ENCODE measurements at regions not wholly inside any gene's neighbourhood (a gene's known extent, or its start where the extent isn't known, plus 50 kb on each side); places are given as distances from the start of the nearest gene placed in this dataset.

DNA sequence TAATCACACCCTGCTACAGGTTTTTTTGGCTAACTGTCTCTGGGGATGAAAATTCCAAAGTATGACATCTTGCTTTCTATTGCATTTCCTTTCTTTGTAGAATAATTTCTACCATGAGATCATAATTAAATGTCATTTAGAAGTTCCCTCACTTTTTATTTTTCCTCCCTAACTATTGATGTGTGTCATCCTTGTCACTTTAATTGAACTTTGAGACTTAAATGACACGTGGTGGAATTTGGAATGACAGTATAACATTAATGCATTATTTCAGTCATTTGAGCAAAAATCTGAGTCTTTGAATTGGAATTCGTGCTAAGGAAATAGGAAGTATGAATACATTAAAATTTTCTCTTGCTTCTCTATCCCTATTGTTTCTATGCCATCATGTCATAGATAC, 745.4 kb downstream of the PDHA2 start:
- Histone ChIP-seq H2AFZ (ENCODE audit: low read length) (no peak overlapping the region), H3K27ac (ENCODE audit: low read depth, low read length, poor library complexity, severe bottlenecking) (no peak overlapping the region), H3K79me2 (ENCODE audit: insufficient read depth, low read depth, low read length) (no peaks in the 10 kb centered on the region), H3K9me2 (ENCODE audit: insufficient read depth, low read length) (no peaks in the 10 kb centered on the region), H3K36me3 (ENCODE audit: insufficient read depth, low read length) (no peaks in the 10 kb centered on the region), H4K20me1 (ENCODE audit: insufficient read depth, low read length) (no peaks in the 10 kb centered on the region), H3K4me3 (ENCODE audit: low read depth, low read length, poor library complexity, severe bottlenecking) (no peak overlapping the region), H3K4me2 (ENCODE audit: low read length) (no peak overlapping the region), H3K4me1 (ENCODE audit: insufficient read depth, low read length, poor library complexity, severe bottlenecking) (no peaks in the 10 kb centered on the region), H3K9me3 (ENCODE audit: low read length) (no peaks in the 10 kb centered on the region)
- CTCF ChIA-PET (ENCODE audit: unreplicated experiment) = no interaction called here
- BruUV-seq (replicated peaks) = no TSS peak
- POLR2A ChIA-PET = no interaction called here
- intact Hi-C loops (cut with micrococcal nuclease; ENCODE audit: unreplicated experiment) = no loop called here
- TF ChIP-seq, protein P1, sequence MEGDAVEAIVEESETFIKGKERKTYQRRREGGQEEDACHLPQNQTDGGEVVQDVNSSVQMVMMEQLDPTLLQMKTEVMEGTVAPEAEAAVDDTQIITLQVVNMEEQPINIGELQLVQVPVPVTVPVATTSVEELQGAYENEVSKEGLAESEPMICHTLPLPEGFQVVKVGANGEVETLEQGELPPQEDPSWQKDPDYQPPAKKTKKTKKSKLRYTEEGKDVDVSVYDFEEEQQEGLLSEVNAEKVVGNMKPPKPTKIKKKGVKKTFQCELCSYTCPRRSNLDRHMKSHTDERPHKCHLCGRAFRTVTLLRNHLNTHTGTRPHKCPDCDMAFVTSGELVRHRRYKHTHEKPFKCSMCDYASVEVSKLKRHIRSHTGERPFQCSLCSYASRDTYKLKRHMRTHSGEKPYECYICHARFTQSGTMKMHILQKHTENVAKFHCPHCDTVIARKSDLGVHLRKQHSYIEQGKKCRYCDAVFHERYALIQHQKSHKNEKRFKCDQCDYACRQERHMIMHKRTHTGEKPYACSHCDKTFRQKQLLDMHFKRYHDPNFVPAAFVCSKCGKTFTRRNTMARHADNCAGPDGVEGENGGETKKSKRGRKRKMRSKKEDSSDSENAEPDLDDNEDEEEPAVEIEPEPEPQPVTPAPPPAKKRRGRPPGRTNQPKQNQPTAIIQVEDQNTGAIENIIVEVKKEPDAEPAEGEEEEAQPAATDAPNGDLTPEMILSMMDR (conservative IDR thresholded peaks at IDR 0.05; ENCODE audit: low read length) = no peak
- TF ChIP-seq EZH2phosphoT487 (IDR thresholded peaks at IDR 0.05; ENCODE audit: borderline replicate concordance, low read depth, low read length) = no peak
- no peak for DNase-seq (ENCODE audit: low spot score)

DNA sequence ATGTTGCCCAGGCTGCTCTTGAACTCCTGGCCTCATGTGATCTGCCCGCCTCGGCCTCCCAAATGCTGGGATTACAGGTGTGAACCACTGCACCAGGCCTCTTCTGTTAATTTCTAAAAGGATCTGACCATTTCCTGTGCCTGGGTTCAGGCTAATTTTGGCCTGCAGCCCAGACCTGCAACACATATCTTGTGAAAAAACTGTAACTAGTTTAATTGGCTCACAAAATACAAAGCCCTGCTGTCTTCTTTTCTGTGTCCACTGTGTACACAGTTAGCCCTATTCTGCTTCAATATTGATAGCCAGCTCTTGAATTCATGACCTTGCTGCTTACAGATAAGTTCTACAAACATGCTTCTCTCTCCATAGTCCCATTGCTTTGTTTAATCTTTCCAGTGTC, 753.5 kb downstream of the PDHA2 start:
- no peaks in the 10 kb centered on the region for H3K79me2 ChIP-seq (ENCODE audit: insufficient read depth, low read depth, low read length)
- H3K36me3 ChIP-seq (ENCODE audit: insufficient read depth, low read length) = no peaks in the 10 kb centered on the region
- TF ChIP-seq, protein P1 (conservative IDR thresholded peaks at IDR 0.05; ENCODE audit: low read length) = no peak
- TF ChIP-seq EZH2phosphoT487 (IDR thresholded peaks at IDR 0.05; ENCODE audit: borderline replicate concordance, low read depth, low read length) = no peak
- DNase-seq (ENCODE audit: low spot score) = no peak
- ChIA-PET POLR2A (interaction anchor here (0.6 kb wide), 1 partner anchor 41 kb away, joined by 3 read pairs; no protein-coding TSS in a partner anchor), CTCF (ENCODE audit: unreplicated experiment) (no interaction called here)
- H3K27ac ChIP-seq (ENCODE audit: low read depth, low read length, poor library complexity, severe bottlenecking) = no peak overlapping the region
- BruUV-seq (replicated peaks) = no TSS peak
- no peaks in the 10 kb centered on the region for H3K9me3 ChIP-seq (ENCODE audit: low read length)
- no peak overlapping the region for H3K4me3 ChIP-seq (ENCODE audit: low read depth, low read length, poor library complexity, severe bottlenecking)
- H4K20me1 ChIP-seq (ENCODE audit: insufficient read depth, low read length) = no peaks in the 10 kb centered on the region
- no peak overlapping the region for H3K4me2 ChIP-seq (ENCODE audit: low read length)
- H3K4me1 ChIP-seq (ENCODE audit: insufficient read depth, low read length, poor library complexity, severe bottlenecking) = no peaks in the 10 kb centered on the region
- intact Hi-C loops (cut with micrococcal nuclease; ENCODE audit: unreplicated experiment) = no loop called here
- no peaks in the 10 kb centered on the region for H3K9me2 ChIP-seq (ENCODE audit: insufficient read depth, low read length)
- H2AFZ ChIP-seq (ENCODE audit: low read length) = no peak overlapping the region

DNA sequence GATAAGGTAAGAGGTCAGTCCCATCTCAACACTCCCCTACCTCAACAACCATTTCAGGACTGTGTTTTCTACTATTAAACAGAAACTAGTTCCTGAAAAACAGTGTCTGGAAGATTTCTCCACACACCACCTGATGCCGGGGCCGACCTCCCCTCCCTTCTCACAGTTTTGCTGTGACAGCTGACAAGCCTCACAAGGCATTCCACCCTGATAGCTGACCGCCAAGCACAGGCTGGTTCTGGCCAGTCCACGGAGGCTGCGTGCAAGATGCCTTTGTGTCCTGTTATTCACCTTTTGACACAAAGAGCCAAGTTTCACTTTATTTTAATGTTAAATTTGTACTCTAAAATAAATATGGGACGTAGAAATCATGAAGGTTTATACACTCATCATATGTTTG, 758.6 kb downstream of the PDHA2 start:
- TF ChIP-seq, protein P1 (conservative IDR thresholded peaks at IDR 0.05; ENCODE audit: low read length) = no peak
- no peak for TF ChIP-seq EZH2phosphoT487 (IDR thresholded peaks at IDR 0.05; ENCODE audit: borderline replicate concordance, low read depth, low read length)
- BruUV-seq (replicated peaks) = no TSS peak
- Histone ChIP-seq H2AFZ (ENCODE audit: low read length) (no peak overlapping the region), H3K9me2 (ENCODE audit: insufficient read depth, low read length) (no peaks in the 10 kb centered on the region), H3K4me3 (ENCODE audit: low read depth, low read length, poor library complexity, severe bottlenecking) (no peak overlapping the region), H3K36me3 (ENCODE audit: insufficient read depth, low read length) (no peaks in the 10 kb centered on the region), H3K27ac (ENCODE audit: low read depth, low read length, poor library complexity, severe bottlenecking) (no peak overlapping the region), H3K4me2 (ENCODE audit: low read length) (no peak overlapping the region), H3K79me2 (ENCODE audit: insufficient read depth, low read depth, low read length) (no peaks in the 10 kb centered on the region), H3K9me3 (ENCODE audit: low read length) (no peaks in the 10 kb centered on the region), H3K4me1 (ENCODE audit: insufficient read depth, low read length, poor library complexity, severe bottlenecking) (no peaks in the 10 kb centered on the region), H4K20me1 (ENCODE audit: insufficient read depth, low read length) (no peaks in the 10 kb centered on the region)
- POLR2A ChIA-PET = no interaction called here
- intact Hi-C loops (cut with micrococcal nuclease; ENCODE audit: unreplicated experiment) = no loop called here
- CTCF ChIA-PET (ENCODE audit: unreplicated experiment) = no interaction called here
- DNase-seq (ENCODE audit: low spot score) = no peak

All from OCI-LY7 (cell line).